ENCODE measurements at regions not wholly inside any gene's neighbourhood (a gene's known extent, or its start where the extent isn't known, plus 50 kb on each side); places are given as distances from the start of the nearest gene placed in this dataset.

DNA sequence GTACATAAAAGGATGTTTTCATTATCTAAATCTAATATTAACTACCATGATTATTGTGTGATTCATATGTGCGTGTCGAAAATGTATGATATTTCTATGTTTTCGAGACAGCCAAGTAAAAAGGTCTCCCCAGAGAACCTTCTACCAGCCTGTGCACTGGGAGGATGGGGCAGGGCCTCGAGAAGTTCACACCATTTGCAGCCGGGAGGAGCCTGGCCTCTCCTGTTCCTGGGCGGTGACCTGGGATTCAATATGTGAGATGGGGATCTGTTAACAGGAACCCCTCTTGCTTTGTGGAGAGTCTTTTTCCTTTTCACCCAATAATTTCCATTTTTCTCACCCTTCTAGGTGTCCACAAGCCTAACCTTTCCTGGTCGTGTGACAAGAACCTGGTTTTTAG lies 189.3 kb downstream of the IPO8 start:
- no peak for DNase-seq

- no peak for DNase-seq
These were observed 194.0 kb downstream of the IPO8 start for GRCh38 chr12:30501718-30502117.

- no peak for DNase-seq
These were observed 195.1 kb downstream of the IPO8 start for GRCh38 chr12:30500532-30500931.

DNA sequence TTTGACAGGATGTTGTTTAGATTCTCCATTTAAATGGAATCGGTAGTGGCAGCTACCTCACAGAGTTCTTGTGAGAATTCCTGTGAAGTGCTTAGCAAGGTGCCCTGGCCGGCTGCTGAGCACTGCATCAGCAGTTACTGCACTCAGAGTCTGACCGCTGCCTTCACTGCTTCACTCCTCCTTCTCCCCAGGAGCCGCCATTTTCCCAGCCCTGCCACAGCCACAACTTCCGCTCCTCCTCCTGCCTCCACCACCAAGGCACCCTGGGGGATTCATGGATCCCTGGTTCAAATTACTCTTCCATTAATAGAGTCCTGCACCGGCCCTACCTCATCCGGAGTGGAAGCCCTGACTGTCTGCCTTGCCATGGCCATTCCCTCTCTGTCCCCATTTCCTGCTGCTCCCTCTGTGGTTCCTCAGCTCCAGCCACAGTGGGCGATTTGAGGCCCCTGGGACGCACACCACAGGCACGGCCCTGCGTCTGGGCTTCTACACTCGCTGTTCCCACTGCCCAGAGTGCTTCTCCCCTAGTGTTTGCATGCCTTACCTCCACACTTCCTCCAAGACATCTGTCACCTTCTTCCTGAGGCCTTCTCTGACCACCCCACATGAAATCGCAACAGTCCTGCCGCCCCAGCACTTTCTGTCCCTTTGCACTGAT lies 210.3 kb downstream of the IPO8 start:
- DNase-seq: no peak

DNA sequence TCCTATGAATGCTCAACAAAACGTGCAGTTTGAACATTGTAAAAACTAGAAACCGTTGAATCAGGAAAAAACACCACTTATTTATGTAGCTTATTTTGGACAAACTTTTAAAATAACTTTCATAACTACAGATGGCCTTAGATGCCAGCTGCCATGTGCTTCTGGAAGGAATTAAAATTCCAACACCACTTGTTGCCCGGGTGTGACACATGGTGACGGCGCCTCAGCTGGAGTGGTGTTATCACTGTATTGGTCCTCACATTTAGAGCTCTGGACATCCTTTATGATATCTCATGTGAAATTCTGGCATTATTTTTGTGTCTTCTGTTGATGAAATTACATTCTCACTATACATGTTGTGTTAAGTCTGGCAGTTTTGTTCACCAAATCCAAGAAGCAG lies 211.0 kb downstream of the IPO8 start:
- DNase-seq: no peak

DNA sequence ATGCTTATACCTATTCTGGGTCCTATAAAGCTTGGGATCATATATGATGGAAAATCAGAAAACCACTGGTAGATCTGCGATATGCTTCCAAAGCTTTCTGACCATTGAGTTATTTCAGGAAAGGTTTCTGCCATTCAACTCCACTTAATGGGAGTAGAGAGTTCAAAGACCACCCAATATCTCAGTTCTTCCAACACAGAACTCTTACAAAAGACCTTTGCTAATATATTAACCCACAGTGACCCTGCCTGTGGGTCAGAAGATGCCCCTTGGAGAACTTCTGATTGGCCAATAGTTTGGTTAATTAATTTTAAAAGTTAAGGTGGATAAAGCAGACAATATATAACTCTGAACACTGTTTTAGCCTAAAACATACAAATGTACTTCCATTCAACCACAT lies 213.0 kb downstream of the IPO8 start:
- no peak for DNase-seq

DNA sequence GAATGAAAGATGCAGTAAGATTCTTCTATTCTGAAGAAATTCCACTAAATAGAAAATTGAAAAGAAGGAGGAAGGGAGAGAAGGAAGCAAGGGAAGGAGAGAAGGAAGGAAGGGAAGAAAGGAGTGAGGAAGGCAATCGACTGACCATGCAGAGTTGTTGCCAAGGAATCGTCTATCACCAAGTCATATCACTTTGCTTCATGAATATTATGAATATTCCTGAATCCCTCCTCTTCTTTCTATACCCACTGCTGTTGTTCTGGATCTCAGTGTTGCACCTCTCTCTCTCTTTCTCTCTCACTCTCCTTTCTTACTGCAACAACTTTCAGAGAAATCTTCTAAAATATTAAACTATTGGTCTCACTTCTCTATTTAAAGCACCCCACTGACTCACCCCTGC lies 222.4 kb downstream of the IPO8 start:
- no peak for DNase-seq

- no peak for DNase-seq
These were observed 229.5 kb downstream of the IPO8 start for GRCh38 chr12:30466093-30466585.

DNA sequence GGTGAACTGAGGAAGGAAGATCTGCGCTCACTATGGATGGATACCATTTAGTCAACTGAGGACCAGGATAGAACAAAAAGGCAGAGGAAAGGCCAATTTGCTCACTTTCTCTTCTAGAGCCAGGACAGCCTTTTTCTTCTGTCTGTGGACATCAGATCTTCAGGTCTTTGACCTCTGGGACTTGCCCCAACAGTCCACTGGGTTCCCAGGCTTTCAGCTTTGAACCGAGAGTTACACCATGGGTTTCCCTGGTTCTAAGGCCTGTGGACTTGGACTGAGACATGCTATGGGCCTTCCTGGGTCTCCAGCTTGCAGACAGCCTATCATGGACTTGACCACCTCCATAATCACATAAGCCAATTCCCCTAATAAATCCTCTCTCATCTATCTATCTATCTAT lies 232.0 kb downstream of the IPO8 start:
- no peak for DNase-seq

- no peak for DNase-seq
These were observed 233.4 kb downstream of the IPO8 start for GRCh38 chr12:30462249-30462648.

DNA sequence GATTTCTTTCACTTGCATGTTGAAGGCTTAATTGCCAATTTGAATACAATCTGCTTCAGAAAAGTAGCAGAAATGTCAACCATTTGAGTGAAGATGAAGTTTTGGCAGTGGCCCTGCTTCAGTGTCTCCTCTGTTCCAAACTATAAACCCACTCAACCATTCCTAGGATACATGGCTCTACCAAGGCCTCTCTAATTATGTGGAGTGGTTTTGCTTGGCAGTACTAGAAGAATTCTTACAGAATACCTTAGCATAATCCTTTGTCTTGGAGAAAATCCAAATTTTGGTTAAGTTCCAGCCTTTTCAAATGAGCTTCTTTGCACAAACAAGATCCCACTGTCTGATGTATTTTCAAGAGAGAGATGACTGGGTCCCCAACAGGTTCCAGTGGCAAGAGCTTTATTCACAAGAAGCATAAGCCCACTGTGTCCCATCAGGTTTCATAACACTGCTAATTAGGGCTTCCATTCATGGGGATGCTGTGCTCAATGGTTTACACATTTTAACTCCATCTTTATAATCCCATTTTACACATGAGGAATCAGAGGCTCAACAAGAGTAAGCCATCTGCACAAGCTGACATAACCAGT lies 234.5 kb downstream of the IPO8 start:
- DNase-seq: no peak

GRCh38 chr12:30458453-30458852 lies 237.2 kb downstream of the IPO8 start:
- DNase-seq: no peak

DNA sequence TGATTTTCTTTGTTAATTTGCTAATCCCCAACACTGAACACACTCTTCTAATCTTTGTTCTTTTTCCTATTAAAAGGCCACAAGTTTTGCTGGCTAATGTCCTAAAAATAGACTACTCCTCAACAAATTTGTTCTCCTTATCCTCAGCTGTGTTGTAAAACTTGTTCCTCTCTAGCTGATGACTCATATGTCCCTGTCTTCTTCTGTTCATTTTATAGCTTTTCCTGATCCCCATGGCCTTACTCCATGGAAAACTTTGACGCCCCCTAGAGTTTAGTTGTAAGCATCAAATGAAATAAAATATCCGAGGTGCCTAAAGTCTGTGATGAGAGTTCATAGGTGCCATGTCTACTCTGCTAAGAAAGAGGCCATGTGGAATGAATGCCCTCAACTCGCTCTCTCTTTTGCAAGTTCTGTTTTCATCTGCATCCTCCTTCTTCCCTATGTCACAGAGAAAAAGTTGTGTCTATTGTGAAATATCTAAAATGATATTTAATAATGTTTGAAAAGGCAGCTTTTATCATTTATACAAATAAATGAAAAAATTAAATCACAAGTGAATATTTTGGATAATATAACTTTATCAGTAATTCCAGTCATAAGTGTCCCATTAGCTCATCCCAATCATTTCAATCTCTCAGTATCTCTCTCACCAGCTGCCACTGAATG lies 237.9 kb downstream of the IPO8 start:
- no peak for DNase-seq

DNA sequence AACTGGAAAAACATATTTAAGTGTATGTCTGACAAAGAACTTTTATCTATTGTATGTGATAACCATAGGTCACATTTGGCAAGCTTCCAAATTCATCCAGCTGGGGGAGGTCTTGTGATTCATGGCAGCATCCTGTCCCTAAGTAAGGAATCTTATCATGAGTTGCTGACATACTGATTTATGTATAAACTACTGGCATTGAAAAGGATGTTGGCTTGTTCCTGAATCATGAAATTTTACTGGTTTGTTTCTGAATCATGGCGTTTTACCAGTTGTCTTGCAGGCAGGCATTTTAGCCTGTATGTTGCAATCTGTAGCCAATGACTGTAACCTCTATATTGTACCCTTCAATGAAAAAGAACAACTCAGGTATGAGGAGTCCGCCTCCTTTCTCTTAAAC lies 244.8 kb downstream of the IPO8 start:
- no peak for DNase-seq

GRCh38 chr12:30450226-30450625 lies 245.4 kb downstream of the IPO8 start:
- DNase-seq: no peak

- DNase-seq: no peak
These were observed 247.6 kb downstream of the IPO8 start for GRCh38 chr12:30448038-30448437.

- no peak for DNase-seq
These were observed 248.5 kb downstream of the IPO8 start for GRCh38 chr12:30447061-30447750.

DNA sequence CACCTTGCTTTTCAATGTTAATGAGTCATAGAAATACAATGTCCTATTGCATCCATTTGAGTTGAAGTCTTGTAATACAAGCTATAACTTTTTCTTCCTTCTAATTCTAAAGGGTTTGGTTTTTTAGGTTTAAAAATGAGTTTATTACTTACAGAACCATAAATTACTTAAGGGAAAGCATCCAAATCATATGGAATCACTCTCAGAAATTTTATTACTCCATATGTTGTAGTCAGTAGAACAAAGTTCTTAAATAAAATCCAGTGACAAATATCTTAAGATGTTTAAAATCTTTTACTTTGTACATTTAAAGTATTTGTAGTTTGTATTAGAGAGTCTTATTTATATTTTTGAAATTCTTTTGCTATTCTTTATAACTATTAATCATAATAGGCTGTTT lies 253.2 kb downstream of the IPO8 start:
- DNase-seq: no peak

DNA sequence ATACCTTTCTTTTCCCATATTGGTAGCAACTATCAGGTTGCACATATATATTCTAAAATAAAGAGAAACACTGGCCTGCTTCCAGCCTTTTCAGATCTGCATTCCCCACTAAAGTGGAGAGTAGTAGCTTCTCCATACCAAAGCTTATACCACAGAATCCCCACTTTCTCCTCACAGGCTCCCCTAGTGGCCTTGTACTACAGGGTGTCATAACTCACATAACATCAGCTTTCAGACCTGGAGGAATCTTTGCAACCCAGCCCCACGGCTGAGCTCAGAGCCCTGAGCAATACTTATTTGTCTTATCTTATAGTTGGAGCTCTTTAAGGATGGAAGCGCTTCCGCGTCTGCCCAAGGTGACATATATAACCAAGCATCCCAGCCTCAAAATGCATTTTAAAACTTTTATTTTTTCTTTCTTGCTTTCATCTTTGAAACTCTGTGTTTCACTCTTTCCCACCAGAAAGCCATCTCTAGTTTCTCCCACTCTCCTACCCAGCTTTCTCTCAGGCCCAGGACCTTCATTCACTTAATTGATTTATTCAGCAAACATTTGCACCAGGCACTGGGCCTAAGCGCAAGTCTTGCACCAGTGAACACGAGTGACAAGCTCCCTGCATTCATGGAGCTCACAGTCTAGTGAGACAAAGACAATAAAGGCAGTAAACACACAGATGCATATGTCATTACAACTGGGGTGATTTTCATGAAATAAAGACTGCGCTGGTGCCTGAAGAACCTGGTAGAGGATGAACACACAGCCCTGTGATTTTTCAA lies 254.7 kb downstream of the IPO8 start:
- DNase-seq: no peak

DNA sequence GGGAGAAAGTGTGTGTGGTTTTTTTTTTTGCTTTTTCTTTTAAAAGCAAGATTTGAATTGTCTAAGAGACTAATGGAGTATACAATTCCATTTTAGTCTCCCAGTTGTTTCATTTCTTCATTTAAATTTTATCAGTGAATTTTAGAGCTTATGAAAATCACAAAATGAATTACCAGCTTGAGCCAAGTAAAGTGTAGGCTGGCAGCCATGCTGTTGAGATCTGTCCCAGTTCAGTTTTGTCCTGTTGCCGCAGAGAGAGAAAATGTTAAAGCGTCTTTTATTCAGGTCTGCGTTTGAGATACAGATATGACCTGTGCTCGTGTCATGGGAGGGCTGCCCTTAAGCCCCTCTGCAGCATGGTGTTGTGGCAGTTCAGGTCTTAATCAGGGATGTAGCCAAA lies 256.5 kb downstream of the IPO8 start:
- no peak for DNase-seq

- peak in 1 of 2 experiments; percentile 3 for DNase-seq
These were observed 257.0 kb downstream of the IPO8 start for GRCh38 chr12:30438601-30439041.

- no peak for DNase-seq
These were observed 258.1 kb downstream of the IPO8 start for GRCh38 chr12:30437616-30438015.

DNA sequence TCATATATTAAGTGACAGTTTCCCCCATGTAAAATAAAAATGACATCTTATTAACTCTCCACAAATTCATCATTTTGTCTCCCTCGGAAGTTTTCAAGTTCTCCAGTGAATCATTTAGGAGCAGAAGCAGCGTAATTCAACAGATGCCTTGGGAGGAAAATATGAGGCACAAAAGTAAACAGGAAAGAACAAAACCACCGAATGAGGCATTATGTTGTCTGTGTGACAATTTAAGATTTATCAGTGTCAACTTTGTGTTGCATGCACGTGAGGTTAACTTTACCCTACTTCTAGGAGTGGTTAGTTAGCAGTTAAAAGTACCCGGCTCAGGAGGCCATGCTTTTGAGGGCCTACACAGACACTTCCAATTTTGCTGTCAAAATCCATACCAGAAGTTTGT lies 258.6 kb downstream of the IPO8 start:
- no peak for DNase-seq
